Pancreas (tissue), 10 donors: ENCODE measurements at regions not wholly inside any gene's neighbourhood (a gene's known extent, or its start where the extent isn't known, plus 50 kb on each side); places are given as distances from the start of the nearest gene placed in this dataset.

Source experiments
- ATAC-seq, 4 donors: fragments of 200-7000 bp; cut with Tn5 transposase; one replicate each; pipeline versions ENCODE4 v1.8.0 to v1.9.1; 2020; ENCODE audit warnings: mild to moderate bottlenecking in 4 of 4, moderate library complexity in 4 of 4
- DNase-seq, 6 donors: peaks; one replicate each; pipeline ENCODE4 v3.0.0-alpha.2; 2020
- FAIRE-seq: peaks from 2 replicates; lab custom pipeline; 2012; peaks lifted over from hg19 to GRCh38; lab: Jason Lieb, UNC
- H3K27ac ChIP-seq, 4 donors: fragments of 200-600 bp; sonication (generic); 1 replicate in 3 of 4; 2 replicates in 1 of 4; pipeline versions ENCODE4 v1.5.0 to v1.8.0; 2020
- H3K27me3 ChIP-seq, 4 donors: fragments of 200-600 bp; one replicate each; pipeline ENCODE4 v1.8.0; 2021
- H3K36me3 ChIP-seq, 3 donors: fragments of 200-600 bp; sonication (generic) in 1 of 3; one replicate each; pipeline versions ENCODE4 v1.5.0 to v1.8.0; 2020 to 2021
- H3K4me1 ChIP-seq, 3 donors: fragments of 200-600 bp; one replicate each; pipeline ENCODE4 v1.8.0; 2021
- H3K4me3 ChIP-seq, 4 donors: fragments of 200-600 bp; sonication (generic) in 2 of 4; one replicate each; pipeline versions ENCODE4 v1.5.0 to v1.8.0; 2020 to 2021
- H3K9me3 ChIP-seq, 4 donors: fragments of 200-600 bp; one replicate each; pipeline ENCODE4 v1.8.0; 2021
- WGBS, 2 donors: extraction: QIAGEN DNeasy Blood & Tissue Kit; methylation state at CpG; one replicate each; pipeline ENCODE4 v1.1.7; 2013; 5-methylcytosine and 5-hydroxymethylcytosine counted together
- intact Hi-C, 3 donors: fragments of 100-400 bp; cut with DNase I; formaldehyde crosslinking; loops; one replicate each; pipeline versions ENCODE4 v1.11.1 to v1.14.2; 2022
- TF ChIP-seq, protein P1 (sequence below), 4 donors: fragments of 200-600 bp; sonication (generic) in 3 of 4; IDR thresholded peaks; one replicate each; pipeline versions ENCODE4 v1.5.0 to v1.8.0; 2021; ENCODE audit warnings: antibody characterized with exemption in 4 of 4
- donor health status: healthy with polysubstance abuse.
- donor health status: DM: no; HTN: no; CAD: no; lungs with moderate emphysema.
- donor health status: DM: no; HTN: no; CAD: no.
- donor health status: control.
- donor health status: control.
- donor health status: Bipolar disorder and iron deficiency.
- donor health status: DM: yes; HTN: yes; CAD: no.
- donor health status: DM: no; HTN: no; CAD: no.
- donor health status: DM: no; HTN: no; CAD: no.
- donor health status: DM: yes; HTN: yes; CAD: no.

GRCh38 chr9:27929841-27930240 is 356.6 kb upstream of the C9orf72 start:
- TF ChIP-seq, protein P1, sequence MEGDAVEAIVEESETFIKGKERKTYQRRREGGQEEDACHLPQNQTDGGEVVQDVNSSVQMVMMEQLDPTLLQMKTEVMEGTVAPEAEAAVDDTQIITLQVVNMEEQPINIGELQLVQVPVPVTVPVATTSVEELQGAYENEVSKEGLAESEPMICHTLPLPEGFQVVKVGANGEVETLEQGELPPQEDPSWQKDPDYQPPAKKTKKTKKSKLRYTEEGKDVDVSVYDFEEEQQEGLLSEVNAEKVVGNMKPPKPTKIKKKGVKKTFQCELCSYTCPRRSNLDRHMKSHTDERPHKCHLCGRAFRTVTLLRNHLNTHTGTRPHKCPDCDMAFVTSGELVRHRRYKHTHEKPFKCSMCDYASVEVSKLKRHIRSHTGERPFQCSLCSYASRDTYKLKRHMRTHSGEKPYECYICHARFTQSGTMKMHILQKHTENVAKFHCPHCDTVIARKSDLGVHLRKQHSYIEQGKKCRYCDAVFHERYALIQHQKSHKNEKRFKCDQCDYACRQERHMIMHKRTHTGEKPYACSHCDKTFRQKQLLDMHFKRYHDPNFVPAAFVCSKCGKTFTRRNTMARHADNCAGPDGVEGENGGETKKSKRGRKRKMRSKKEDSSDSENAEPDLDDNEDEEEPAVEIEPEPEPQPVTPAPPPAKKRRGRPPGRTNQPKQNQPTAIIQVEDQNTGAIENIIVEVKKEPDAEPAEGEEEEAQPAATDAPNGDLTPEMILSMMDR (IDR thresholded peaks at IDR 0.05): no peak
- no peak for DNase-seq
- WGBS, 2 donors: 29 to 39% methylated on average over 2 of the region's 2 CpGs
- H3K27ac ChIP-seq: no peak overlapping the region
- no peak overlapping the region for H3K4me3 ChIP-seq
- no peaks in the 10 kb centered on the region for H3K4me1 ChIP-seq
- no peaks in the 10 kb centered on the region for H3K36me3 ChIP-seq
- no peak for ATAC-seq
- no peaks in the 10 kb centered on the region for H3K27me3 ChIP-seq
- no peaks in the 10 kb centered on the region for H3K9me3 ChIP-seq
- FAIRE-seq: no peak
- intact Hi-C loops: no loop called here

- Histone ChIP-seq H3K27ac (no peak overlapping the region), H3K27me3 (no peaks in the 10 kb centered on the region), H3K4me3 (no peak overlapping the region), H3K4me1 (no peaks in the 10 kb centered on the region), H3K9me3 (no peaks in the 10 kb centered on the region), H3K36me3 (no peaks in the 10 kb centered on the region)
- intact Hi-C loops: no loop called here
- DNase-seq (no peak), ATAC-seq (peak in 2 of 4 donors; percentile 35 to 39), FAIRE-seq (no peak)
- TF ChIP-seq, protein P1 (IDR thresholded peaks at IDR 0.05): no peak
- 26 to 27% methylated on average over 6 of the region's 6 CpGs for WGBS, 2 donors
Measured at GRCh38 chr9:27933210-27934025, 360.1 kb upstream of the C9orf72 start.

GRCh38 chr9:27934471-27934870 is 361.2 kb upstream of the C9orf72 start:
- no peaks in the 10 kb centered on the region for H3K36me3 ChIP-seq
- no peaks in the 10 kb centered on the region for H3K4me1 ChIP-seq
- intact Hi-C loops: no loop called here
- H3K4me3 ChIP-seq: no peak overlapping the region
- 61 to 67% methylated on average over 5 of the region's 5 CpGs for WGBS, 2 donors
- DNase-seq (no peak), ATAC-seq (no peak), FAIRE-seq (no peak)
- H3K9me3 ChIP-seq: no peaks in the 10 kb centered on the region
- TF ChIP-seq, protein P1 (IDR thresholded peaks at IDR 0.05): no peak
- no peaks in the 10 kb centered on the region for H3K27me3 ChIP-seq
- no peak overlapping the region for H3K27ac ChIP-seq

- no peaks in the 10 kb centered on the region for H3K36me3 ChIP-seq
- DNase-seq (no peak), FAIRE-seq (no peak), ATAC-seq (no peak)
- H3K27ac ChIP-seq: no peak overlapping the region
- H3K4me3 ChIP-seq: no peak overlapping the region
- no peaks in the 10 kb centered on the region for H3K9me3 ChIP-seq
- H3K27me3 ChIP-seq: no peaks in the 10 kb centered on the region
- no peaks in the 10 kb centered on the region for H3K4me1 ChIP-seq
- TF ChIP-seq, protein P1 (IDR thresholded peaks at IDR 0.05): no peak
- intact Hi-C loops: no loop called here
- WGBS, 2 donors: 74 to 76% methylated on average over 2 of the region's 2 CpGs
Measured at GRCh38 chr9:27939186-27939585, 365.9 kb upstream of the C9orf72 start.

DNA sequence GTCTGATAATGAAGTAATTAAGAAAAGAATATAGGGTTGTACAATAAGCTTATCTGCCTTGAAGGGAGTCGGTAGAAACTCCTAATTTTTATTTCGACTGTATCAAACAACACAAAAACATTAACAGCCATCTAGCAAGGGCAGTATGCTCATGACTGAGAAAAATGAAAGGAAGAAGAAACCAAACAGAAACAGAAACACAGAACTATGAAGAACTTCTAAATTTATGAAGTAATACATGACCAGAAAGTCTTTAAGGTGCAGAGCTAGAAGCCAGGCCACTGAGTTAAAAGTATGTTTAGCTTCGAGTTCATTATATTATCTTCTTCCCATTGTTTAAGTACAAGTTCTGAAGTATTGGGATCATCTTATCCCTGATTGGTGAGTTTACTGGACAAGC is 367.3 kb upstream of the C9orf72 start:
- ATAC-seq (no peak), DNase-seq (no peak), FAIRE-seq (no peak)
- no peak overlapping the region for H3K4me3 ChIP-seq
- intact Hi-C loops: no loop called here
- H3K36me3 ChIP-seq: no peaks in the 10 kb centered on the region
- TF ChIP-seq, protein P1 (IDR thresholded peaks at IDR 0.05): no peak
- no peaks in the 10 kb centered on the region for H3K4me1 ChIP-seq
- 53 to 68% methylated on average over 3 of the region's 3 CpGs for WGBS, 2 donors
- no peaks in the 10 kb centered on the region for H3K27me3 ChIP-seq
- H3K27ac ChIP-seq: no peak overlapping the region
- no peaks in the 10 kb centered on the region for H3K9me3 ChIP-seq
